ENCODE measurements at regions not wholly inside any gene's neighbourhood (a gene's known extent, or its start where the extent isn't known, plus 50 kb on each side); places are given as distances from the start of the nearest gene placed in this dataset.

GRCh38 chr22:49694462-49695260 lies 133.0 kb downstream of the BRD1 start:
- TF ChIP-seq CTCF (IDR thresholded peaks at IDR 0.05) (no peak), POLR2AphosphoS5 (IDR thresholded peaks at IDR 0.05) (no peak), POLR2A (IDR thresholded peaks at IDR 0.05) (no peak), EP300 (IDR thresholded peaks at IDR 0.05) (no peak)
